Type B pancreatic cell (in vitro differentiated cells): ENCODE measurements at regions not wholly inside any gene's neighbourhood (a gene's known extent, or its start where the extent isn't known, plus 50 kb on each side); places are given as distances from the start of the nearest gene placed in this dataset.

Experiments used
- DNase-seq: peaks from one replicate; pipeline ENCODE4 v3.0.0; 2021; ENCODE audit warnings: mixed read lengths; ENCODE audit not compliant: unreplicated experiment; ENCODE audit errors: extremely low spot score
- H3K27ac Mint-ChIP-seq: 2 replicates; pipeline ENCODE4 v1.8.0; 2021; ENCODE audit warnings: mild to moderate bottlenecking, mixed read lengths
- H3K27me3 Mint-ChIP-seq: 2 replicates; pipeline ENCODE4 v1.8.0; 2021; ENCODE audit warnings: mixed read lengths
- H3K36me3 Mint-ChIP-seq: 2 replicates; pipeline ENCODE4 v1.8.0; 2021; ENCODE audit warnings: mixed read lengths
- H3K4me1 Mint-ChIP-seq: one replicate; pipeline ENCODE4 v1.8.0; 2021; ENCODE audit warnings: mixed read lengths; ENCODE audit not compliant: unreplicated experiment
- H3K4me3 Mint-ChIP-seq: 2 replicates; pipeline ENCODE4 v1.8.0; 2021; ENCODE audit warnings: mild to moderate bottlenecking, mixed read lengths
- H3K9me3 Mint-ChIP-seq: 2 replicates; pipeline ENCODE4 v1.8.0; 2021; ENCODE audit warnings: mixed read lengths
- TF ChIP-seq, protein P1 (sequence below): fragments of 200-600 bp; sonication (generic); conservative IDR thresholded peaks from 2 replicates; pipeline ENCODE4 v1.5.0; 2021; ENCODE audit warnings: antibody characterized with exemption, mild to moderate bottlenecking

- peaks cover 5% of the 10 kb centered on the region for H3K9me3 Mint-ChIP-seq
- peaks cover 23% of the 10 kb centered on the region for H3K4me1 Mint-ChIP-seq
- no peak overlapping the region for H3K4me3 Mint-ChIP-seq
- H3K36me3 Mint-ChIP-seq = no peaks in the 10 kb centered on the region
- H3K27me3 Mint-ChIP-seq = no peaks in the 10 kb centered on the region
- no peak for DNase-seq
- TF ChIP-seq, protein P1, sequence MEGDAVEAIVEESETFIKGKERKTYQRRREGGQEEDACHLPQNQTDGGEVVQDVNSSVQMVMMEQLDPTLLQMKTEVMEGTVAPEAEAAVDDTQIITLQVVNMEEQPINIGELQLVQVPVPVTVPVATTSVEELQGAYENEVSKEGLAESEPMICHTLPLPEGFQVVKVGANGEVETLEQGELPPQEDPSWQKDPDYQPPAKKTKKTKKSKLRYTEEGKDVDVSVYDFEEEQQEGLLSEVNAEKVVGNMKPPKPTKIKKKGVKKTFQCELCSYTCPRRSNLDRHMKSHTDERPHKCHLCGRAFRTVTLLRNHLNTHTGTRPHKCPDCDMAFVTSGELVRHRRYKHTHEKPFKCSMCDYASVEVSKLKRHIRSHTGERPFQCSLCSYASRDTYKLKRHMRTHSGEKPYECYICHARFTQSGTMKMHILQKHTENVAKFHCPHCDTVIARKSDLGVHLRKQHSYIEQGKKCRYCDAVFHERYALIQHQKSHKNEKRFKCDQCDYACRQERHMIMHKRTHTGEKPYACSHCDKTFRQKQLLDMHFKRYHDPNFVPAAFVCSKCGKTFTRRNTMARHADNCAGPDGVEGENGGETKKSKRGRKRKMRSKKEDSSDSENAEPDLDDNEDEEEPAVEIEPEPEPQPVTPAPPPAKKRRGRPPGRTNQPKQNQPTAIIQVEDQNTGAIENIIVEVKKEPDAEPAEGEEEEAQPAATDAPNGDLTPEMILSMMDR = no peak
- no peak overlapping the region for H3K27ac Mint-ChIP-seq
Measured at GRCh38 chr10:4431114-4431863, 394.7 kb upstream of the AKR1E2 start.

- Mint-ChIP-seq H3K4me1 (peaks cover 27% of the 10 kb centered on the region), H3K4me3 (no peak overlapping the region), H3K27me3 (no peaks in the 10 kb centered on the region), H3K9me3 (peaks cover 5% of the 10 kb centered on the region), H3K36me3 (no peaks in the 10 kb centered on the region), H3K27ac (no peak overlapping the region)
- no peak for DNase-seq
- TF ChIP-seq, protein P1 = no peak
Measured at GRCh38 chr10:4429571-4429970, 396.4 kb upstream of the AKR1E2 start.

DNA sequence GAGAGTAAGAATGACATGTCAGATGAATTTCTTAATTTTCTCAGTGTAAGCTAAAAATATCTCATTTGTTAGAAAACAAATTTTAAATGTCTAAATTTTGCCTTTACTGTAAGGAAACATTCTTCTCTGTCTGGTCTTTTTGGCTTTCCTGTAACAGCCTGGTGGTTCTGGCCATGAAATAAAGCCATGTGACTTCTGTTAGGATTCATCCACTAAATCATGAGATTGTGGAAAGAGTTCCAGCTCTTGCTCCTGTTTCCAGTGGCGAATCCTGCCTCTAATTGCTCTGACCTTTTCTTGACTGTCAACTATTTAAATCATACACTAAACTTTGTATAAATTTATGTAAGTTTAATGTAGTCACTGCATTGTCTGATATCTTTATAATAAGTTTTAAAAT lies 398.5 kb upstream of the AKR1E2 start:
- Mint-ChIP-seq H3K4me3 (no peak overlapping the region), H3K36me3 (no peaks in the 10 kb centered on the region), H3K27me3 (no peaks in the 10 kb centered on the region), H3K27ac (no peak overlapping the region), H3K9me3 (peaks cover 5% of the 10 kb centered on the region), H3K4me1 (peaks cover 24% of the 10 kb centered on the region)
- DNase-seq = no peak
- TF ChIP-seq, protein P1 = no peak

- TF ChIP-seq, protein P1 = no peak
- Mint-ChIP-seq H3K4me1 (peaks cover 22% of the 10 kb centered on the region), H3K36me3 (no peaks in the 10 kb centered on the region), H3K4me3 (no peak overlapping the region), H3K27ac (no peak overlapping the region), H3K9me3 (peaks cover 5% of the 10 kb centered on the region), H3K27me3 (no peaks in the 10 kb centered on the region)
- no peak for DNase-seq
Measured at GRCh38 chr10:4426866-4427265, 399.1 kb upstream of the AKR1E2 start.

DNA sequence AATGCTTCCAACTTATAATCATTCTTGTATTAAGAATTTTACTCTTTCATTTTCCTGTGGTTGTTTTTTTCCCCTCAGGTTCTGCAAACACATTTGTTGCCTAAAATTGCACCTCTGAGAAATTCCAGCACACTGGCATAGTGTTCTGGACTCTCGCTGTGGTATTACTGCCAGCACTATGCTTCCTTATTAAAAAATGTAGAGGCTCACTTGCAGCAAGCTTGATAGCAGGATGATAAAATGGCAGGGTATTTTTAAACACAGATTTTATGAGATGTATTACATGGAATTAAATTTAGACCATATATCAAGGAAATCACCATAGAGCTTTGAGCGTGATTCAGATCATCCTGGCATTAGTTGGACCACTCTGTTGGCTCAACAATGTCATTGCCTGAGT lies 416.7 kb upstream of the AKR1E2 start:
- Mint-ChIP-seq H3K27me3 (no peaks in the 10 kb centered on the region), H3K9me3 (no peaks in the 10 kb centered on the region), H3K4me3 (no peak overlapping the region), H3K4me1 (no peaks in the 10 kb centered on the region), H3K27ac (no peak overlapping the region), H3K36me3 (no peaks in the 10 kb centered on the region)
- TF ChIP-seq, protein P1 = no peak
- DNase-seq = no peak
